Mesothelial cell of epicardium (in vitro differentiated cells): ENCODE measurements at regions not wholly inside any gene's neighbourhood (a gene's known extent, or its start where the extent isn't known, plus 50 kb on each side); places are given as distances from the start of the nearest gene placed in this dataset.

ENCODE experiments used
- DNase-seq, 2 experiments: peaks; one replicate each; pipeline ENCODE4 v3.0.0; 2021; ENCODE audit warnings: low spot score in 2 of 2; ENCODE audit not compliant: unreplicated experiment in 2 of 2
- H3K27ac Mint-ChIP-seq: 2 replicates; pipeline ENCODE4 v1.8.0; 2021; ENCODE audit warnings: mixed read lengths
- H3K27me3 Mint-ChIP-seq: 2 replicates; pipeline ENCODE4 v1.8.0; 2021; ENCODE audit warnings: low read depth, mixed read lengths
- H3K36me3 Mint-ChIP-seq: 2 replicates; pipeline ENCODE4 v1.8.0; 2021; ENCODE audit warnings: mixed read lengths
- H3K4me1 Mint-ChIP-seq: 2 replicates; pipeline ENCODE4 v1.8.0; 2021; ENCODE audit warnings: mixed read lengths
- H3K4me3 Mint-ChIP-seq: 2 replicates; pipeline ENCODE4 v1.8.0; 2021; ENCODE audit warnings: mild to moderate bottlenecking, moderate library complexity, mixed read lengths
- H3K9me3 Mint-ChIP-seq: 2 replicates; pipeline ENCODE4 v1.8.0; 2021; ENCODE audit warnings: mixed read lengths
- CTCF ChIP-seq: fragments of 200-600 bp; sonication (generic); IDR thresholded peaks from one replicate; pipeline ENCODE4 v1.5.0; 2021; ENCODE audit warnings: antibody characterized with exemption; ENCODE audit not compliant: unreplicated experiment

GRCh38 chr10:78196396-78196795 lies 162.7 kb downstream of the RPS24 start:
- no peaks in the 10 kb centered on the region for H3K36me3 Mint-ChIP-seq
- H3K9me3 Mint-ChIP-seq: peaks cover 8% of the 10 kb centered on the region
- peaks cover 4% of the 10 kb centered on the region for H3K4me1 Mint-ChIP-seq
- no peak overlapping the region for H3K4me3 Mint-ChIP-seq
- TF ChIP-seq CTCF: no peak
- no peak overlapping the region for H3K27ac Mint-ChIP-seq
- H3K27me3 Mint-ChIP-seq: no peaks in the 10 kb centered on the region
- no peak for DNase-seq

GRCh38 chr10:78196964-78197363 lies 163.3 kb downstream of the RPS24 start:
- no peaks in the 10 kb centered on the region for H3K36me3 Mint-ChIP-seq
- peaks cover 8% of the 10 kb centered on the region for H3K9me3 Mint-ChIP-seq
- TF ChIP-seq CTCF: no peak
- H3K27me3 Mint-ChIP-seq: no peaks in the 10 kb centered on the region
- H3K4me1 Mint-ChIP-seq: peaks cover 4% of the 10 kb centered on the region
- DNase-seq: no peak
- H3K27ac Mint-ChIP-seq: no peak overlapping the region
- no peak overlapping the region for H3K4me3 Mint-ChIP-seq

GRCh38 chr10:78197628-78198272 lies 164.1 kb downstream of the RPS24 start:
- TF ChIP-seq CTCF: no peak
- no peak for DNase-seq
- Mint-ChIP-seq H3K27me3 (no peaks in the 10 kb centered on the region), H3K36me3 (no peaks in the 10 kb centered on the region), H3K4me1 (peaks cover 4% of the 10 kb centered on the region), H3K27ac (no peak overlapping the region), H3K4me3 (no peak overlapping the region), H3K9me3 (peaks cover 8% of the 10 kb centered on the region)

GRCh38 chr10:78199005-78199725 lies 165.5 kb downstream of the RPS24 start:
- Mint-ChIP-seq H3K27ac (no peak overlapping the region), H3K9me3 (no peaks in the 10 kb centered on the region), H3K27me3 (no peaks in the 10 kb centered on the region), H3K4me3 (no peak overlapping the region), H3K36me3 (no peaks in the 10 kb centered on the region), H3K4me1 (peaks cover 4% of the 10 kb centered on the region)
- no peak for DNase-seq
- no peak for TF ChIP-seq CTCF

GRCh38 chr10:78199759-78200158 lies 166.1 kb downstream of the RPS24 start:
- H3K4me1 Mint-ChIP-seq: peaks cover 4% of the 10 kb centered on the region
- no peak for DNase-seq
- H3K27me3 Mint-ChIP-seq: no peaks in the 10 kb centered on the region
- no peaks in the 10 kb centered on the region for H3K36me3 Mint-ChIP-seq
- no peak for TF ChIP-seq CTCF
- no peak overlapping the region for H3K4me3 Mint-ChIP-seq
- H3K9me3 Mint-ChIP-seq: no peaks in the 10 kb centered on the region
- no peak overlapping the region for H3K27ac Mint-ChIP-seq
